ENCODE measurements at regions not wholly inside any gene's neighbourhood (a gene's known extent, or its start where the extent isn't known, plus 50 kb on each side); places are given as distances from the start of the nearest gene placed in this dataset.

DNA sequence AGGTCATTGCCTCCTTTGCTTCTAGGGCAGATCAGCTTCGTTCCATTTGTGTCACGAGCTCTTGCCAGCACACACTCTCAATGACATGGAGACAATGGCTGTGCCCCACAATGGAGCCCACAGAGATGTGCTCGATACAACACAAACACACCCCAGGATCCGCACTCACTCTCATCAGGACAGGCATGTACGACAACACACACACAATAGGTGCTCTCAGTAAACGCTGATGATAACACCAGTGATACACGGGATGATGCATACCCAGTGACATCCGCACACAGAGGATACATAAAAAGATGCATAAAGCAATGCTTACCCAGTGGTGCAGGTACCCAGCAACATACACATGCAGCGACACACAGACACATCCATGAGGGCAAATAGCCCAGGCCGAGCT is 61.2 kb upstream of the LBX1 start:
- H3K9me1 ChIP-seq (ENCODE audit: control insufficient read depth, extremely low read depth, insufficient read depth, low read length) = no peaks in the 10 kb centered on the region
- no peaks in the 10 kb centered on the region for H4K20me1 ChIP-seq (ENCODE audit: control insufficient read depth, extremely low read depth, insufficient read depth, low read length)
- no peak overlapping the region for H3K27ac ChIP-seq (ENCODE audit: control insufficient read depth, insufficient read depth, low read length)
- dilution Hi-C loops (cut with MboI; ENCODE audit: extremely low pct_ligation_motif_present, low sequenced_read_pairs) = no loop called here
- H3K4me3 ChIP-seq (ENCODE audit: control insufficient read depth in 2 of 3, extremely low read depth in 1 of 3, insufficient read depth in 2 of 3, low read depth in 1 of 3, low read length in 3 of 3) = no peak overlapping the region
- H3K36me3 ChIP-seq (ENCODE audit: control insufficient read depth in 2 of 2, extremely low read depth in 1 of 2, insufficient read depth in 2 of 2, low read length in 2 of 2) = no peaks in the 10 kb centered on the region
- H2AFZ ChIP-seq (ENCODE audit: control insufficient read depth, low read length) = no peak overlapping the region
- peaks cover 83% of the 10 kb centered on the region for H3K27me3 ChIP-seq (ENCODE audit: control insufficient read depth, extremely low read depth, insufficient read depth, low read length)
- no peak for TF ChIP-seq EZH2 (IDR thresholded peaks at IDR 0.05; ENCODE audit: low read length)
- TF ChIP-seq, protein P1, sequence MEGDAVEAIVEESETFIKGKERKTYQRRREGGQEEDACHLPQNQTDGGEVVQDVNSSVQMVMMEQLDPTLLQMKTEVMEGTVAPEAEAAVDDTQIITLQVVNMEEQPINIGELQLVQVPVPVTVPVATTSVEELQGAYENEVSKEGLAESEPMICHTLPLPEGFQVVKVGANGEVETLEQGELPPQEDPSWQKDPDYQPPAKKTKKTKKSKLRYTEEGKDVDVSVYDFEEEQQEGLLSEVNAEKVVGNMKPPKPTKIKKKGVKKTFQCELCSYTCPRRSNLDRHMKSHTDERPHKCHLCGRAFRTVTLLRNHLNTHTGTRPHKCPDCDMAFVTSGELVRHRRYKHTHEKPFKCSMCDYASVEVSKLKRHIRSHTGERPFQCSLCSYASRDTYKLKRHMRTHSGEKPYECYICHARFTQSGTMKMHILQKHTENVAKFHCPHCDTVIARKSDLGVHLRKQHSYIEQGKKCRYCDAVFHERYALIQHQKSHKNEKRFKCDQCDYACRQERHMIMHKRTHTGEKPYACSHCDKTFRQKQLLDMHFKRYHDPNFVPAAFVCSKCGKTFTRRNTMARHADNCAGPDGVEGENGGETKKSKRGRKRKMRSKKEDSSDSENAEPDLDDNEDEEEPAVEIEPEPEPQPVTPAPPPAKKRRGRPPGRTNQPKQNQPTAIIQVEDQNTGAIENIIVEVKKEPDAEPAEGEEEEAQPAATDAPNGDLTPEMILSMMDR (optimal IDR thresholded peaks at IDR 0.05 in 1 of 3, IDR thresholded peaks at IDR 0.05 in 1 of 3, conservative IDR thresholded peaks at IDR 0.05 in 1 of 3; ENCODE audit: extremely low read depth in 1 of 3, insufficient read depth in 2 of 3, low read length in 3 of 3) = no peak
- DNase-seq (ENCODE audit: low read depth, low spot score) = no peak
- no peaks in the 10 kb centered on the region for H3K79me2 ChIP-seq (ENCODE audit: control insufficient read depth, insufficient read depth, low read length)
- H3K4me1 ChIP-seq (ENCODE audit: control insufficient read depth, extremely low read depth, insufficient read depth, low read length) = no peaks in the 10 kb centered on the region
- H3K9ac ChIP-seq (ENCODE audit: control insufficient read depth, extremely low read depth, insufficient read depth, low read length) = no peak overlapping the region
- no peak overlapping the region for H3K4me2 ChIP-seq (ENCODE audit: control insufficient read depth, extremely low read depth, insufficient read depth, low read depth, low read length)
- FAIRE-seq = no peak
- H3K9me3 ChIP-seq (ENCODE audit: control insufficient read depth, low read depth, low read length) = no peaks in the 10 kb centered on the region

GRCh38 chr10:101290881-101291280 is 61.6 kb upstream of the LBX1 start:
- dilution Hi-C loops (cut with MboI; ENCODE audit: extremely low pct_ligation_motif_present, low sequenced_read_pairs) = no loop called here
- no peaks in the 10 kb centered on the region for H3K9me1 ChIP-seq (ENCODE audit: control insufficient read depth, extremely low read depth, insufficient read depth, low read length)
- H3K4me1 ChIP-seq (ENCODE audit: control insufficient read depth, extremely low read depth, insufficient read depth, low read length) = no peaks in the 10 kb centered on the region
- no peak overlapping the region for H3K27ac ChIP-seq (ENCODE audit: control insufficient read depth, insufficient read depth, low read length)
- no peak overlapping the region for H3K9ac ChIP-seq (ENCODE audit: control insufficient read depth, extremely low read depth, insufficient read depth, low read length)
- no peak for DNase-seq (ENCODE audit: low read depth, low spot score)
- no peak overlapping the region for H2AFZ ChIP-seq (ENCODE audit: control insufficient read depth, low read length)
- no peaks in the 10 kb centered on the region for H3K79me2 ChIP-seq (ENCODE audit: control insufficient read depth, insufficient read depth, low read length)
- H3K9me3 ChIP-seq (ENCODE audit: control insufficient read depth, low read depth, low read length) = no peaks in the 10 kb centered on the region
- no peaks in the 10 kb centered on the region for H4K20me1 ChIP-seq (ENCODE audit: control insufficient read depth, extremely low read depth, insufficient read depth, low read length)
- no peaks in the 10 kb centered on the region for H3K36me3 ChIP-seq (ENCODE audit: control insufficient read depth in 2 of 2, extremely low read depth in 1 of 2, insufficient read depth in 2 of 2, low read length in 2 of 2)
- peaks cover 79% of the 10 kb centered on the region for H3K27me3 ChIP-seq (ENCODE audit: control insufficient read depth, extremely low read depth, insufficient read depth, low read length)
- no peak for TF ChIP-seq EZH2 (IDR thresholded peaks at IDR 0.05; ENCODE audit: low read length)
- TF ChIP-seq, protein P1 (optimal IDR thresholded peaks at IDR 0.05 in 1 of 3, IDR thresholded peaks at IDR 0.05 in 1 of 3, conservative IDR thresholded peaks at IDR 0.05 in 1 of 3; ENCODE audit: extremely low read depth in 1 of 3, insufficient read depth in 2 of 3, low read length in 3 of 3) = no peak
- H3K4me3 ChIP-seq (ENCODE audit: control insufficient read depth in 2 of 3, extremely low read depth in 1 of 3, insufficient read depth in 2 of 3, low read depth in 1 of 3, low read length in 3 of 3) = no peak overlapping the region
- no peak for FAIRE-seq
- no peak overlapping the region for H3K4me2 ChIP-seq (ENCODE audit: control insufficient read depth, extremely low read depth, insufficient read depth, low read depth, low read length)
